ENCODE measurements at regions not wholly inside any gene's neighbourhood (a gene's known extent, or its start where the extent isn't known, plus 50 kb on each side); places are given as distances from the start of the nearest gene placed in this dataset.

GRCh38 chr6:140041571-140042332, 667.3 kb upstream of the CITED2 start:
- Mint-ChIP-seq H3K4me1 (ENCODE audit: insufficient read depth, unreplicated experiment) (peaks cover 43% of the 10 kb centered on the region), H3K27ac (ENCODE audit: low read depth, unreplicated experiment) (peak overlapping the region; percentile 35)

GRCh38 chr6:140041056-140041455, 666.6 kb upstream of the CITED2 start:
- POLR2A ChIA-PET = interaction anchor here (0.7 to 5.9 kb wide), 3 partner anchors 10 to 666 kb away, joined by 4 to 43 read pairs (median 4); partner anchors contain the start of gene CITED2
- BruUV-seq (replicated peaks) = no TSS peak

More at GRCh38 chr6:140041571-140042332, 667.3 kb upstream of the CITED2 start:
- POLR2A ChIA-PET = interaction anchor here (0.7 to 5.9 kb wide), 4 partner anchors 13 to 667 kb away, joined by 3 to 43 read pairs (median 10); partner anchors contain the start of gene CITED2
- intact Hi-C loops (cut with micrococcal nuclease) = loop anchor here (2.0 to 10.0 kb wide), 6 partner anchors 59 to 881 kb away; partner anchors contain the start of gene CITED2
- Mint-ChIP-seq H3K9me3 (ENCODE audit: unreplicated experiment) (no peaks in the 10 kb centered on the region), H3K36me3 (ENCODE audit: insufficient read depth, unreplicated experiment) (no peaks in the 10 kb centered on the region), H3K27me3 (ENCODE audit: insufficient read depth, unreplicated experiment) (no peaks in the 10 kb centered on the region), H3K4me3 (ENCODE audit: unreplicated experiment) (no peak overlapping the region)
- BruUV-seq (replicated peaks) = no TSS peak
- CTCF ChIA-PET = interaction anchor here (1.7 kb wide), 1 partner anchor 667 kb away, joined by 7 read pairs; the partner anchor contains the start of gene CITED2
- TF ChIP-seq CTCF (IDR thresholded peaks at IDR 0.05; ENCODE audit: unreplicated experiment) = no peak
- no peak for DNase-seq (ENCODE audit: unreplicated experiment)

GRCh38 chr6:140040396-140040795, 665.9 kb upstream of the CITED2 start:
- no peaks in the 10 kb centered on the region for H3K36me3 Mint-ChIP-seq (ENCODE audit: insufficient read depth, unreplicated experiment)
- peak overlapping the region; percentile 6 for H3K4me3 Mint-ChIP-seq (ENCODE audit: unreplicated experiment)
- POLR2A ChIA-PET = interaction anchor here (1.0 to 5.9 kb wide), 5 partner anchors 11 to 666 kb away, joined by 3 to 43 read pairs (median 4); partner anchors contain the start of gene CITED2
- TF ChIP-seq CTCF (IDR thresholded peaks at IDR 0.05; ENCODE audit: unreplicated experiment) = no peak
- no peaks in the 10 kb centered on the region for H3K27me3 Mint-ChIP-seq (ENCODE audit: insufficient read depth, unreplicated experiment)
- BruUV-seq (replicated peaks) = no TSS peak
- H3K27ac Mint-ChIP-seq (ENCODE audit: low read depth, unreplicated experiment) = peak overlapping the region; percentile 65
- CTCF ChIA-PET = interaction anchor here (0.6 to 1.5 kb wide), 2 partner anchors 11 to 662 kb away, joined by 3 to 4 read pairs; no protein-coding TSS in a partner anchor
- peak; percentile 40 for DNase-seq (ENCODE audit: unreplicated experiment)
- no peaks in the 10 kb centered on the region for H3K9me3 Mint-ChIP-seq (ENCODE audit: unreplicated experiment)
- intact Hi-C loops (cut with micrococcal nuclease) = loop anchor here (5.0 to 10.0 kb wide), 5 partner anchors 58 to 882 kb away; no protein-coding TSS in a partner anchor
- peaks cover 41% of the 10 kb centered on the region for H3K4me1 Mint-ChIP-seq (ENCODE audit: insufficient read depth, unreplicated experiment)

More at GRCh38 chr6:140041056-140041455, 666.6 kb upstream of the CITED2 start:
- Mint-ChIP-seq H3K27me3 (ENCODE audit: insufficient read depth, unreplicated experiment) (no peaks in the 10 kb centered on the region), H3K9me3 (ENCODE audit: unreplicated experiment) (no peaks in the 10 kb centered on the region), H3K27ac (ENCODE audit: low read depth, unreplicated experiment) (peak overlapping the region; percentile 65), H3K4me1 (ENCODE audit: insufficient read depth, unreplicated experiment) (peaks cover 43% of the 10 kb centered on the region), H3K4me3 (ENCODE audit: unreplicated experiment) (peak overlapping the region; percentile 6), H3K36me3 (ENCODE audit: insufficient read depth, unreplicated experiment) (no peaks in the 10 kb centered on the region)
- no peak for TF ChIP-seq CTCF (IDR thresholded peaks at IDR 0.05; ENCODE audit: unreplicated experiment)
- CTCF ChIA-PET = interaction anchor here (0.6 to 1.5 kb wide), 2 partner anchors 11 to 663 kb away, joined by 3 to 4 read pairs; no protein-coding TSS in a partner anchor
- DNase-seq (ENCODE audit: unreplicated experiment) = no peak
- intact Hi-C loops (cut with micrococcal nuclease) = loop anchor here (5.0 to 10.0 kb wide), 5 partner anchors 59 to 881 kb away; no protein-coding TSS in a partner anchor

GRCh38 chr6:140039364-140039763, 664.9 kb upstream of the CITED2 start:
- Mint-ChIP-seq H3K27ac (ENCODE audit: low read depth, unreplicated experiment) (no peak overlapping the region), H3K36me3 (ENCODE audit: insufficient read depth, unreplicated experiment) (no peaks in the 10 kb centered on the region), H3K4me3 (ENCODE audit: unreplicated experiment) (no peak overlapping the region), H3K4me1 (ENCODE audit: insufficient read depth, unreplicated experiment) (peaks cover 32% of the 10 kb centered on the region), H3K27me3 (ENCODE audit: insufficient read depth, unreplicated experiment) (no peaks in the 10 kb centered on the region), H3K9me3 (ENCODE audit: unreplicated experiment) (no peaks in the 10 kb centered on the region)
- POLR2A ChIA-PET = interaction anchor here (0.6 to 5.9 kb wide), 6 partner anchors 38 to 665 kb away, joined by 3 to 43 read pairs (median 4); partner anchors contain the start of gene CITED2
- DNase-seq (ENCODE audit: unreplicated experiment) = no peak
- TF ChIP-seq CTCF (IDR thresholded peaks at IDR 0.05; ENCODE audit: unreplicated experiment) = no peak
- BruUV-seq (replicated peaks) = no TSS peak
- CTCF ChIA-PET = interaction anchor here (0.6 to 1.5 kb wide), 4 partner anchors 12 to 670 kb away, joined by 3 to 4 read pairs (median 4); no protein-coding TSS in a partner anchor
- intact Hi-C loops (cut with micrococcal nuclease) = no loop called here

All from MCF 10A (cell line).